Breast epithelium (tissue), 3 donors: ENCODE measurements at regions not wholly inside any gene's neighbourhood (a gene's known extent, or its start where the extent isn't known, plus 50 kb on each side); places are given as distances from the start of the nearest gene placed in this dataset.

ENCODE experiments used
- POLR2A ChIP-seq: fragments of 450-650 bp; IDR thresholded peaks from one replicate; pipeline ENCODE4 v1.6.1; 2016; ENCODE audit warnings: antibody characterized with exemption, mild to moderate bottlenecking, moderate library complexity
- POLR2AphosphoS5 ChIP-seq, 3 donors: sonication (generic); formaldehyde crosslinking; IDR thresholded peaks; one replicate each; pipeline ENCODE4 v1.6.1; 2017; ENCODE audit warnings: antibody characterized with exemption in 3 of 3
- TF ChIP-seq, protein P1 (sequence below), 3 donors: fragments of 450-650 bp; IDR thresholded peaks; one replicate each; pipeline ENCODE4 v1.5.1; 2016 to 2017; ENCODE audit warnings: antibody characterized with exemption in 3 of 3, mild to moderate bottlenecking in 3 of 3, moderate library complexity in 3 of 3

DNA sequence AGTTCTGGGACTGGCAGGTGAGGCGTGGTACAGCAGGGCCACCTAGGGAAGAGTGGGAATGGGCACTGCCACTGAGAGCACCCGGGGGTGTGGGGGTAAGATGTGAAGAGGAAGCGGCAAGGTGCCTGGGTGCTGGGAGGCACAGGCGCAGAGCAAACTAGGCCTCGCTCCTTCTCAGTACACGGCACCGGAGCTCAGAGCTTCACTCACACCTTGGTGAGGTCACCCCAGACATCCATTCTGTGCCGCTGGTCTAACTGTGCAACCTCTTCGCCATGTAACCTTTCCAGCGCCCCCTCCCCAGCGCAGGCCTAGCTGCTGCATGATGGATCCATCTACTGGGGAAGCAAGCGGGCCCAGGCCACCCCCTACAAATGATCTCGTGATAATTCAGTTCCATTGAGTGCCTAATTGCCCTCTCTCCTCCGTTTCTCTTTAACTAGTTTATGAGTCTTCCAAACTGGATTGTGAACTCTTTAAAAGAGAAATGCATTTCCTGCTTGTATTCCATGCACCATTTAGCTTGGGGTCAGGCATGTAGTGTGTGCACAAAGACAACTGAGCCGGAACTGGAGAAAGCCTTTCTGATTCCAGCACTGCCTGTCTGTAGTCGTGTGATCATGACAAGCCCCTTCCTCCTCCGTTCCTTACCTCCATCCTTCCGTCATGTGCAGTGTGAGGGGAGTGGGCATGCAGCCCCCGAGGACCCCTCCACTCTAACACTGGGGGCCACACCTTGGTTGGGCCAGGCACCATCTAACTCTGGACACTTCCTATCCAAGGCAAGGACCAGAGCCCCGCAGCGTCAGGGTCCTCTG, 1475.2 kb downstream of the TBC1D22A start:
- TF ChIP-seq, protein P1, sequence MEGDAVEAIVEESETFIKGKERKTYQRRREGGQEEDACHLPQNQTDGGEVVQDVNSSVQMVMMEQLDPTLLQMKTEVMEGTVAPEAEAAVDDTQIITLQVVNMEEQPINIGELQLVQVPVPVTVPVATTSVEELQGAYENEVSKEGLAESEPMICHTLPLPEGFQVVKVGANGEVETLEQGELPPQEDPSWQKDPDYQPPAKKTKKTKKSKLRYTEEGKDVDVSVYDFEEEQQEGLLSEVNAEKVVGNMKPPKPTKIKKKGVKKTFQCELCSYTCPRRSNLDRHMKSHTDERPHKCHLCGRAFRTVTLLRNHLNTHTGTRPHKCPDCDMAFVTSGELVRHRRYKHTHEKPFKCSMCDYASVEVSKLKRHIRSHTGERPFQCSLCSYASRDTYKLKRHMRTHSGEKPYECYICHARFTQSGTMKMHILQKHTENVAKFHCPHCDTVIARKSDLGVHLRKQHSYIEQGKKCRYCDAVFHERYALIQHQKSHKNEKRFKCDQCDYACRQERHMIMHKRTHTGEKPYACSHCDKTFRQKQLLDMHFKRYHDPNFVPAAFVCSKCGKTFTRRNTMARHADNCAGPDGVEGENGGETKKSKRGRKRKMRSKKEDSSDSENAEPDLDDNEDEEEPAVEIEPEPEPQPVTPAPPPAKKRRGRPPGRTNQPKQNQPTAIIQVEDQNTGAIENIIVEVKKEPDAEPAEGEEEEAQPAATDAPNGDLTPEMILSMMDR (IDR thresholded peaks at IDR 0.05) = no peak
- TF ChIP-seq POLR2A (no peak), POLR2AphosphoS5 (IDR thresholded peaks at IDR 0.05) (no peak)
